Activated naive CD4-positive, alpha-beta T cell treated with Interleukin-2 at 50 U/mL for 16 hours (primary cell): ENCODE measurements at regions not wholly inside any gene's neighbourhood (a gene's known extent, or its start where the extent isn't known, plus 50 kb on each side); places are given as distances from the start of the nearest gene placed in this dataset.
"Not testable (repeated sequence)": the region's sequence is repeated elsewhere in the genome, so short reads cannot be mapped to it uniquely, and the experiment has no call there.

Source experiments
- DNase-seq: peaks from one replicate; pipeline ENCODE4 v3.0.0-alpha.2; 2020

DNA sequence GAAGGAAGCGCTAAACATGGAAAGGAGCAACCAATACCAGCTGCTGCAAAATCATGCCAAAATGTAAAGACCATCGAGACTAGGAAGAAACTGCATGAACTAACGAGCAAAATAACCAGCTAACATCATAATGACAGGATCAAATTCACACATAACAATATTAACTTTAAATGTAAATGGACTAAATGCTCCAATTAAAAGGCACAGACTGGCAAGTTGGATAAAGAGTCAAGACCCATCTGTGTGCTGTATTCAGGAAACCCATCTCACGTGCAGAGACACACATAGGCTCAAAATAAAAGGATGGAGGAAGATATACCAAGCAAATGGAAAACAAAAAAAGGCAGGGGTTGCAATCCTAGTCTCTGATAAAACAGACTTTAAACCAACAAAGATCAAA lies 570.0 kb upstream of the CDH11 start:
- DNase-seq, result not testable (repeated sequence)

DNA sequence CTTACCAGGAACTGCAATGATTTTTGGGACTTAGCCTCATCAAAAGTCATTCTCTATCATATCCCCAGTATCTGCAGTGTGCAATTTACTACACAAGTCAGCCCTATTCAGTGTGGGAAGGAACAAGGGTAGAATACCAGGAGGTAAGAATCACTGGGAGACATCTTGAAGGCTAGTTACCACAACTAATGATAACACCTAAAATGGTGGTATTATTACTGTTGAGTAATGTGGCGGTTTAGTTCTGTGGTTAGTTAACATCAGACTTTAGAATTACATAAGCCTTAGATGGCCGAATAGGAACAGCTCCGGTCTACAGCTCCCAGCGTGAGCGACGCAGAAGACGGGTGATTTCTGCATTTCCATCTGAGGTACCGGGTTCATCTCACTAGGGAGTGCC lies 567.9 kb upstream of the CDH11 start:
- DNase-seq, result no peak

DNA sequence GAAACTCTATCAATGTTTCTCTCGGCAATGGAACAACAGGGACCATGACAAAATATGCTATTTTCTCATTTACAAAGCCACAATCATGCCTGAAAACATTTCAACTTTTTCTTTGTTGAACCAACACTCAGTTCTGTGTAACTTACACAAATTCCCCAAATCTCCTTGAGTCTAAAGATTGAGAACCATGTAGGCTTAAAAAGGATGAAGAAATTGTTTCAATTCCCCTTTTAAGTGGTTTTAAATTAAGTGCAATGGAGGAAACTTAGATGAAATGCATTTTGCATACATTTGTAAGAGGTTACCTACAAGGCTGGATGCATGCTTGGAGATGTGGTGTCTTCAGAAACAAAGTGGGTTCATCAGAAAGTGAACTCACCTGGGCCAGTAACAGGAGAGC lies 566.4 kb upstream of the CDH11 start:
- no peak for DNase-seq

DNA sequence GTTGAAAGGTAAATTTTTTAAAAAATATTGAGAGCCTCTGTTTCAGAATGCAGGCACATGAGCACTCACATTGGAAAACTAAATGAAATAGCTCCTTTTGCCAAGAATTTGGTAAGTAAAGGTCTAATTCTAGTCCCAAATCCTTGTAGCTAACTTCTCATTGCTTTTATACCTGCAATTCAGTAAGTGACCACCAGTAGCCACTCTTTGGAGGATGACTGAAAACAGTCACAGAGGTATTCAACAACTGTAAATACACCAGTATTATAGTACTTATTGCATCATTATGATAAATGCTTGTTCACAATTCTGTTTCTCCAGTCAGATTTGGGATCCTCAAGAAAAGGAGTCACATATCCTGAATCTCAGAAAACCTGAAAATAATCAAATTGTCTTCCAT lies 562.4 kb upstream of the CDH11 start:
- DNase-seq, result no peak

DNA sequence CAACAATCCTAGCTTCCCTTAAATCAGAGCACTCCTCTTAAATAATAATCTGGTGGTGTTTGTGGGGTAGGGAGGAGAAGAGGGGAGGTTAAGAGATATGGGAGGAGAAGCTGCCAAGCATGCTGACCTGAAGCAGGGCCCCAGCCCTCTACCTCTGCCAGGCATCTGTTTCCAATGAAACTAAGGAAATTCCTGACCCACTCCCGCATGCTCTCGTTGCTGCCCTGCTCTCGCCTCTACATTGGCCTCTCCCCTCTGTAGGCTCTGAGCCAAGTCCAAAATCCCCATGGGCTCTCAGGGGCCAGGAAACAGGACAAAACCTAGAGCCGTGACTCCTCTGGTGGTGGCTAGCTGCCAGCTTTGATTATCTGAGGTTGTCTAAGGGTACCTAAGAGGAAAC lies 559.5 kb upstream of the CDH11 start:
- no peak for DNase-seq

DNA sequence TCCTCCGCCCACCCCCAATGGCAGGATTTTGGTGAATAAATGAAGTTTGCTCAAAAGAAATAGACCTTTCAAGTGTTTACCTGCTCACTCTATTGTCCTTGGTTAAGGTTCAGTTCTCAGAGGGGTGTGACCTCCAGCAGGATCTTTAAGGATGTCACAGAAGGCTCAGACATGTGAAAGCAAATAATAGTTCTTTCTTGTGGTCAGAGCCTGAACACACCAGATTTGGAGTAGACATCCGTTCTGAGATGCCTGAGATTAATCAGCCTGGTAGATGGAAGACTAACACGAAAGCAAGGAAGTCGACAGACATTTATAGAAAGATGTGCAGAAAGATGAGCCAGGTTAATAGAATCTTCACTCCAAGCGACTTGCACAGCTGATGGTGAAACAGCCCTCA lies 557.9 kb upstream of the CDH11 start:
- no peak for DNase-seq

DNA sequence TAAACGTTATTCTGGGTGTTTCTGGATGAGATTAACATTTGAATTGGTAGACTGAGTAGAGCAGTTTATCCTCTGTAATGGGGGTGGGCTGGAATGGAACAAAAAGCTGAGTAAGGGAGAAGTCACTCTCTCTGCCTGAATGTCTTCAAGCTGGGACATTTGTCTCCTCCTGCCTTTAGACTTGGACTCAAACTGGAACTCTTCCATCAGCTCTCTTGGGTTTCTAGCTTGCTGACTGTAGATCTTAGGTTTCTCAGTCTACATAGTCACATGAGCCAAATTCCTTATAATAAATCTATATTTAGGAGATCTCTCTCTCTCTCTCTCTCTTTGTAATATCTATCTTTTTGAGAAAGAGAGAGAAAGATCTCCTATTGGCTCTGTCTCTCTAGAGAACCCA lies 553.3 kb upstream of the CDH11 start:
- no peak for DNase-seq

DNA sequence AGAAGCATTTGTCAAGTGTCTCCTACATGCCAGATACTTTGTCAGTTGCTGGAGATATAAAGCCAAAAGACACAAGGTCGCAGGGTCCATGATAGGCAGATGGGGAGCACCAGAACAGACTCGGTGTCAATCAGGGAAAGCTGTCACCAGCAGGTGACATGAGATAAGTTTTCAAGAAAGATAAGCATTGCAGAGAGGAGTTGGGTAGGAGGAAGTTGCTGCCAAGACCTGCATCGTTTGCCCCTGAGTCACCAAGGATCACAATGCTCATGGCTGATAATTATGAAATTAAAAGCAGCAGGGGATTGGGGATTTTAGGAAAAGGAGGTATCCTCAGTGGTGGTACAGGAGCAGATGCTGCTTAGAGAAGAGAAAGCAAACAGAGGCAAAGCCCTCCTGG lies 551.1 kb upstream of the CDH11 start:
- DNase-seq, result no peak

DNA sequence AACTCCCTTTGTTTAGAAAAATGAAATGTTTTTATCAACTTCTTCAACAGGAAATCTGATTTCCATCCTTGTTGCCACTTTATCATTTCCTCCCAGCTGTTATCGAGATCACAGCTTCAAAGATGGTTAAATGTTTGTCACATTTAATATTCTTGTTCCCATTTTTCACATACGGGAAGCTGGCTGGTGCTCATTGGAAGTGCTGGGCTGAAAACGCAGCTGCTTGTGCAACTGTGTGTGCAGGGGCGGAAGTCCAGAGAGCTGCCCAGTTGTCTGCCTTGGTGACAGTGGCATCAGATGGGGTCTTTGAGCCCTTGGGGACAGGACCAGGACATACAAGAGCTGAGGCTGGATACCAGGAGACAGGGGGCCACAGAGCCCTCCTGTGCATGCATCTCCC lies 549.2 kb upstream of the CDH11 start:
- DNase-seq, result no peak

DNA sequence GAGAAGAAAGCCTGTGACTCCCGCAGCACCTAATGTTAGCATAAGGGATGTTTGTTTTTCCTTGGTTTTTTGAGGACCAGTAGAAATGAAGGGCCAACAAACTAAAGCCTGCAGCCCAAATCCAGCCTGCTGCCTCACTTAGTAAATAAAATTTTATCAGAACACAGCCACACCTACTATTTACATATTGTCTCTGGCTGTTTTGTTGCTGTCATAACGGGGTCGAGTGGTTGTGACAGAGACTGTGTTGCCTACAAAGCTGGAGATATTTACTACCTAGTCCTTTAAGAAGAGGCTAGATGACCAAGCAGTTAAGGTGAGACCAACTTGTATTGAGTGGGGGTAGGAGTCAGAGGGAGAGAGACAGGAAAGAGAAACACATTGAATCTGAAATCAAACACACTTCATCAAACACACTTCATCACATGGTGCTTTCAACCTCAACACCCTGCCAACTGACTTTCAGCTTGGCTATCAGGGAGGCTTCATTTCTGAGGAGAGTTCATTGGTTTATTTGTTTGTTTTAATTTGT lies 546.3 kb upstream of the CDH11 start:
- no peak for DNase-seq

DNA sequence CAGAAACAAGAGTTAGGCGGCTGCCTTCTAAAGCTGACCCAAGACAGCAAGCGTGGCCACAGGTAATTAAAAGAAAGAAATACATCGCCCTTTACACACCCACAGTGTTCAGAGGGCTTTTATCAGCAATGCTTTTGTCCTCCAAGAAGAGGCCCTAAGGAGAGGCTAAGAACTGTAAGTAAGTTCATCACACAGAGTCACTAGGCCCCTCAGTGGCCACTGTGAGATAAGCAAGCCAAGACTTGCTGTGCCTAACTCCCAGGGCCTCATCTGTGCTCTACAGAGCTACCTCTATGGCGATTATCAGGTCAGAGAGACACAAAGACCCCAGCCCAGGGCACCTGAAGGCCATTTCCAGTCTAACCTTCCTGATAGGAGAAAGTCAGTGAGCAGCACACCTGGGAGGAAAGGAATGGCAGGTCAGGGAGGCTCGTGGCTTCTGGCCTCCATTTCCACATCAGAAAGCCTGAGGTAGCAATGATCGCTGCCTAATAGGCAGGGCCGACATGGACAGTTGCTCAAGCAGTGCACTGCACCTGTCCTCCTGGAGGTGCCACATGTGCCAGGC lies 545.2 kb upstream of the CDH11 start:
- no peak for DNase-seq

DNA sequence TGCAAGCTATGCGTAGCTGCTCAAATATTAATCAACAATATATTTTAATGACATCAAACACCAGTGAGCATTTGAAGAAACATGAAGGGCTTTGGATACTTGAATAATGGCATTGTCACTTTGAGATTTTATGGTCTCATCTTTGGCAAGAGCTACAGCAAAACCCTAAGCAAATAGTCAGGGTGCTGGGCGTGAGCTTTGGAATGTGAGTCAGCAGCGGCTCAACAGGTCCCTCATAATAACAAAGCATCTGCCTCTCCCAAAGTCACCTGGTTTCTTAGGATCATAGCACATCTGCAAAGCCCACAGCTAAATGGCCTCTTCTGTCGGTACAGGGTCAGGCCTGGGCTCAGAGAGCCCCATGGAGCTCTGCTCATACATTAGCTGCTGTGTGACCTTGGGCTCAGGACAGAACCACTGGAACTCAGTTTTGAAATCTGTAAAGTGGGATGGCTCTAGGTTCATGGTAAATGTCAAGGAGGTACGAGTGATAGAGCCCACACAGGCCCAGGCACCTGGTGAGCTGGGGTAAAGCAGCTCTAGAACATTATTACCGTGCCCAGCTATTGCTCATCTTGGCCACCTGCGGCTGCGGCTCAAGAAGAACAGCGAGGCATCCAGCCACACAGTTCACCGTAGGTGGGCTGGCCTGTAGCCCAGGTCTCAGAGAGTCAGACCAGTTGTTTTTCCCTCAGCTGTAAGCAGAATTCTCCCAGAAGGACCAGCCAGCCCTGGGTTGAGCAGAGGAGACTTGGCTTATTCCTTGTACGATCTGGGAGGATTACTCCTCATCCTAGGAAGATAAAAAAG lies 544.5 kb upstream of the CDH11 start:
- no peak for DNase-seq

DNA sequence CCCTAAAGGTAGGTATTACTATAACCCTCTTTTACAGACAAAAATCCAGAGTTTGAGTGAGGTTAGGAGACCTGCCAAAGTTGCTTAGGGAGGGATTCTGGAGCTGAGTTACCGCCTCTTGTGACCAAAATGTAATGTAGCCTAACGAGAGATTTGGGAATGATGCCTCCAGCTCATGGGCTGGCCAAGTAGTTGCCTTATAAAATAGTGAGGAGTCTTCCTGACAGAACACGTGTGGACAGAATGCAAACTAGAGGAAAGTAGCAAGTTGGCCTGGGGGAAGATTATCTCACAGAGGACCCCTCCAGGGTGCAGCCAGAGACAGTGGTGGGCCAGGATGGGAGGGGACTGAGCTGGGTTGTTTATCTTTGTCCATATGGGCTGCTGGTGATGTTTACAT lies 543.7 kb upstream of the CDH11 start:
- DNase-seq, result no peak

DNA sequence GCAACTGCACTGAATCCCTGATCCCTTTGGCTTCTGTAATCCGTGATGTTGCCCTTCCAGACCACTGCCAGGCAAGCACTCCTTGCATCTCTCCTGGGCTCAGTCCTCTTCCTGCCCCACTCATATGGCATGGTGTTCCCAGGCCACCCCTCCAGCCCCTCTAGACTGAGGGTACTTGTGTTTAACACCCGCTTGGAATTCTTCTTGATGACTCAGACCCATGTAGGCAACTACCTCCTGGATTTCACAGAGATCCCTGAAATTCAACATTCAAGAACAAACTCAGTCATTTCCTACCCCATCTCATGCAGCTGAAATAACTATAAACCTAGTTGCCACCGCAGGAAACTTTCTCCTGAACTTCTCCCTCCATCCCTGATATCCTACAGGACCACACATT lies 541.9 kb upstream of the CDH11 start:
- DNase-seq, result no peak

DNA sequence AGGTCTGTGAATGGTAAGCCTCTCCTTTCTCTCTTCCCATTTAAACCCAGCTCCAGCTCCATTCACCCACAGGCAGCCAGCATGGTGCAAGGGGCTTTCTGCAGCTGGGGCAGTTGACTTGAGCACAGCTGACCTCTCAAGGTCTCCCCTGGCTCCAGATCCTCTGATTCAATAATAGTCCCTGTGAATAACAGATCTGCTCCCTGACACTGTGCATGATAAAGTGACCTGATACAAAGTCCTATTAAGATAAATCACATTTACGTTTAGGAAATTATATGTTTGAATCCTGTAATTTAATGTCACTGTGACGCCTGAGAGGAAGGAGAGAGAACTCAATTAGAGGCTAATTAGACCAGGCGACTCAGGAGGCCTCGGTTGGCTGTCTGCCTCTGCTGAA lies 540.4 kb upstream of the CDH11 start:
- no peak for DNase-seq

DNA sequence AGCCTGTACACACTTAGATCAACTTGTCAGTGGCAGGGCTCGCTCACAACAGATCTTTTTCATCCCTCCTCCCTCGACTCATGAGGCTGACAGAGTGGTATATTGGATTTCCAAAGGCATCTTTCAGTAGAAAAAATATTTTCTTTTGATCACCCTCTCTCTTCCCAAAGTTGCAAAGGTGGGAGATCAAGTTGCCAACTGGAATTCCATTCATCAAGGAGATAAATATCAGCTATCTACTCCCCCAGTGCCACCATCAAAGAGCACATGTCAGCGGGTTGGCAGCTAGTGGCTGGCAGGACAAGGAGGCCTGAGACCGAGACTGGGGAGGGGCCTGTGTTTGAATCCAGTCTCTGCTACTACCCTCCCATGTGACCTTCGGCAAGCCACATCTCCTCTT lies 539.7 kb upstream of the CDH11 start:
- no peak for DNase-seq

DNA sequence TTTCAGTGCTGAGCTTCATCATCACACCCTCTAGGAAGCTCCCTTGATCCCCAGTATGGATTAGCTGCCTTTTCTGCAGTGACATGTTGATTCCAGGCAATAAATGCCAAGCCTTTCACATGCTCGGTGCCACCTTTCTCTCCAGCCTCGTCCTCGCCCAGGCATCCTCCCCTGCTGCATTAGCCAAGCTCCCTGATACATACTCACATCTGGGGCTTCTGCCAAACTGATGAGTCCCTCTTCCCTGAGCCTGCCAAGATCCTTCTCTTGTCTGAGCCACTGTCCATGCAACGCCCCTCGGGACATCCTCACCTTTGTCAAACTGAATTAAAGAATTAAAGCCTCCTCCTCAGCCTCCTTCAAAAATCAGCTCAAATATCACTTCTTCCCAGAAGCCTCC lies 538.5 kb upstream of the CDH11 start:
- no peak for DNase-seq

DNA sequence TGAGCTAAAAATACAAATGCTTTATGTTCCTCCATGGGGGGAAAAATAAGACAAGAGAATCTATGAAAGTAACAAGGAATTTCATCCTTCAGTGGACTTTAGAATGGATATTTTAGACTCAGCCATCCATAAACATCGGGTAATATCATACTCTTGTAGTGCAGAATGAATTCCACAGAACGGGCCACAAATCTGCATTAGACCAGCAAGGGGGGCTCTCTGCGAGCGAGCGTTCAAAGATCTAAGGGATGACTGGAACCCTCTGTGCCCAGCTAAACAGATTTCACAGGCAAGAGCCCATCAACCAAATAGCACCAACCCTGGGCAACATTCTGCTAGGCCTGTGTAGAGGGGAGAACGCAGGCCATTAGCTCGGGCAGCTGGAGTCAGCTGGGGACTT lies 537.9 kb upstream of the CDH11 start:
- DNase-seq, result no peak

DNA sequence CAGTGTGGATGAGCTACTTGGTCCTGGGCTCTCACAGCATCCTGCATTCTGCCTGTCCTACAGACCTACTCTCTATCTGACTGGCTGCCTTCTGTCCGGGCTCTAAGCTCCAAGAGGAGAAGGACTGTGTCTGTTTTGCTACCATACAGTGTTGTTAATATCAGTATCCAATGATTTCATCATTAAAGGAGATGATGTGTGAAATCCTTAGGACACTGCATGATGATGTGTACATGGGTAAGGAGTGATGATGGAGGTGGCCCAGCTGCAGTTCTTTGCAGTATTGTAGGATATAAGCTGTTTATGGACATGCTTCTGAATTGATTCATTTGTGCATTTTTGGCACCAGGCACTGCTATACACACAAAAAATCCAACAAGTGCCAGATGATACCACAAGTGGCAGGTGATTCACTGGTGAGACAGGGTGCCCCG lies 536.9 kb upstream of the CDH11 start:
- no peak for DNase-seq

DNA sequence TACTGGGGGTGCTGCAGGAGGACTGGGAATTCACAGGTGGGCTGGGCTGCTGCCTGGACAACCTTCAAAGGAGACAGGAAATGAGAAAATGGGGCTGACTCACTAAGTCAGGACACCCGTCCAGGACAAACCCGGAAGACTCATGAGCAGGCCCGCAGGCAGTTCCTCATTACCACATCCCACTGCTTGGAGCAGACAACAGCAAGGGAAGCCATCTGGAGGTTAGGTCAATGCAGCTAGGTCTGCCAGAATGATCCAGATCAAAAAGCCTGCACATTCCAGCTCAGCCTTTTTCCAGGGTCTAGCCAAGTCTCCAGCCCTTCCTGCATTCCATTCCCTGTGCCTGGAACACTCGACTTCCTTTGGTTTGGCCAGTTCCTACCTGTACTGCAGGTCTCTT lies 536.5 kb upstream of the CDH11 start:
- DNase-seq, result no peak

DNA sequence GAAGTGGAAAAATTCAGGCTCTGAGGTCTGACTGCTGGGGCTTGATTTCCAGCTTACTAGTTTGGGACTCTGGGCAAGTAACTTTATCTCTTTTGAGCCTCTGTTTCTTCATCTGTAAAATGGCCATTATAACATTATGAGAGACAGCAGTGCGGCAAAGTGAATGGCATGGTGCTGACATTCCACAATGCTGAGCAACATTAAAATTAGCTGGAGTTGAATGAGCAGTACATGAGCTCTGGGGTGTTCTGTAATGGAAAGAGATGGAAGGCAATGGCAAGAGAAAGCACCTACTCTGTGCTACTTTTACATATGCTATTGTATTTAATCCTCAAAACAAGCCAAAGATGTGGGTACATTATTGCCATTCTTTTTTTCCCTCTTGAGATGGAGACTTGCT lies 535.7 kb upstream of the CDH11 start:
- no peak for DNase-seq

DNA sequence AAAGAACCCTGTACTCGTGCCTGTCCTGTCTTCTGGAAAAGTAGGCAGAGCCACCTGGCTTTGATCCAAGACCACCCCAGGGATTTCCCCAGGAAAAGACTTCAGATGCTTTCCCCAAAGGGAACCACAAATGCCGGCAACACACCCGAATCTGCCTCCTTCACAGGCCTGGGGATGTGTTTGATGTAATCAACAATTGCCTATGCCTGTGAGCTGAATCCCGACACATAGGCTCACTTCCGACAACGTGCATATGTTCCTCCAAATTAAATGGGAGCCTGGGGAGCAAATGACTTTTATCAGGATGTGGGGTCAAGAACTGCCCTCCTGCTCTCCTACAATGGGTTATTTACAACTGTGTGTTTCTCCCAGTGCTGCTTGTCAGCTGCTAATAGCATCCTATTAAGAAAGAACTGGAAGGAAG lies 535.2 kb upstream of the CDH11 start:
- DNase-seq, result no peak

DNA sequence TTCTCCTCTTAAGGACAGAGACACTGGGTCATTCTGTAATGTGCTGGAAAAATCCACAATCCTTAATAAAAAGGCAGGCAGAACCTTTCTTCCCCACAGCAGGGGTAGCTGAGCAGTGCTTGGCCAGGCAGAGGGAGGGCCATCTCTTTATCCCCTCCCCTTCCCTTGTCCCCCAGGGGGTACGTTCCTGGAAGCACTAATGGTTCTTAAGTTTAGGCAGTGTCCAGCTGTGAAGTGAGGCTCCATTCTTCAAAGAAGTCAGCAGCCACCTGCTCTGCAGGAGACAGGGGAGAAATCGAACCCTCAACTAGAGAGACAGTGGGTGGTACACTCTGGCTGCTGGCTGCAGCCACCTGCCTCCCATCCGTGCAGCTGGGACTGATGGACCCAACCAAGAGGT lies 533.9 kb upstream of the CDH11 start:
- no peak for DNase-seq

DNA sequence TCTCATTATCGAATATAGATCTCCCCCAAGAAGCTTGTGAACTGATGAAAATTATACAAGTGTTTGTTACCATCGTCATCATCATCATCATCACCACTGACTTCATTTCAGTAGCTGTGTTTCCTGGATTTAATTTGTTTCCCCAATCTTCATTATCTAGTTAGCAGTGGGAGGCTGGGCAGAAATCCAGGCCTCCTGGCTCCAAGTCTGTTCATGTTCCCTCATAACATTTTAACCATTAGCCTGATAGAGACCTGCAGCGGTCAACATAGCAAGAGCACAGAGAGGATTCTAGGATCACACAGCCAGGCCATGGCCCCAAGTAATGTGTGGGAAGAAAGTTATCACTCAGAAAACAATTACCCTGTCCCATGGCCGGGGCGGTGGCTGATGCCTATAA lies 526.2 kb upstream of the CDH11 start:
- no peak for DNase-seq

DNA sequence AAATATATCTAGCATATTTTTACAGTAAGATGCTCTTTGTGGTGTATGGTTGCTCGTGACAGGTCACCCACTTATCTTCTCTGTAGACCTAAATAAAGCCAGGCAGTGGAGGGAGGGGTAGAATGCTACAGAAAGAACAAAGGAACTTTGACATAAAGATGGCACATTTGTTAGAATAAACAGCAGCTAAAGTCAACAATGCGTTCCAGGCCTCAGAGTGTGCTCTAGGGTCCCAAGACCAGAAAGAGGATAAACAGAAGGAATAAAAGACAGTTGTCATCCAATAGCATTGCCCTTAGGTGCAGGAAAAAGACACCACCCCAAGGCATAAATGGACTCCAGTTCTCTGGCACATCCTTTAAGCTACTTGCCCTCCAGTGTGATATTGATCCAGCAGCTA lies 523.0 kb upstream of the CDH11 start:
- no peak for DNase-seq
